Right lobe of liver (tissue), 6 donors: ENCODE measurements at regions not wholly inside any gene's neighbourhood (a gene's known extent, or its start where the extent isn't known, plus 50 kb on each side); places are given as distances from the start of the nearest gene placed in this dataset.

Experiments used
- ATAC-seq, 4 donors: fragments of 200-7000 bp; cut with Tn5 transposase; one replicate each; pipeline ENCODE4 v1.9.1; 2020; ENCODE audit warnings: mild to moderate bottlenecking in 4 of 4, moderate library complexity in 4 of 4
- DNase-seq, 3 donors: peaks; one replicate each; pipeline ENCODE4 v3.0.0-alpha.2; 2020
- H3K27ac ChIP-seq, 3 donors: fragments of 200-600 bp; one replicate each; pipeline ENCODE4 v1.8.0; 2022
- H3K27me3 ChIP-seq, 2 donors: fragments of 200-600 bp; one replicate each; pipeline ENCODE4 v1.8.0; 2022
- H3K36me3 ChIP-seq, 4 donors: fragments of 200-600 bp; sonication (generic) in 1 of 4; one replicate each; pipeline versions ENCODE4 v1.5.1 to v1.8.0; 2017 to 2022; ENCODE audit warnings: control low read depth in 1 of 4
- H3K4me1 ChIP-seq, 4 donors: fragments of 200-600 bp; sonication (generic) in 1 of 4; one replicate each; pipeline versions ENCODE4 v1.5.1 to v1.8.0; 2017 to 2022; ENCODE audit warnings: control low read depth in 1 of 4
- H3K4me3 ChIP-seq, 3 donors: fragments of 200-600 bp; one replicate each; pipeline ENCODE4 v1.8.0; 2022
- H3K9me3 ChIP-seq, 4 donors: fragments of 200-600 bp; sonication (generic) in 1 of 4; one replicate each; pipeline versions ENCODE4 v1.5.1 to v1.8.0; 2017 to 2022; ENCODE audit warnings: control low read depth in 1 of 4
- POLR2A ChIP-seq: fragments of 450-650 bp; IDR thresholded peaks from one replicate; pipeline ENCODE4 v1.6.1; 2017; ENCODE audit warnings: antibody characterized with exemption, mild to moderate bottlenecking
- WGBS: methylation state at CpG from one replicate; pipeline ENCODE4 v1.1.6; 2018; ENCODE audit warnings: low coverage, low lambda C conversion rate; ENCODE audit not compliant: insufficient coverage; ENCODE audit errors: missing lambda C conversion rate; 5-methylcytosine and 5-hydroxymethylcytosine counted together
- intact Hi-C, 2 donors: fragments of 100-400 bp; cut with DNase I; formaldehyde crosslinking; loops; one replicate each; pipeline versions ENCODE4 v1.11.2 to v1.14.1; 2022
- TF ChIP-seq, protein P1 (sequence below), 4 donors: fragments of 200-600 bp in 3 of 4; fragments of 450-650 bp in 1 of 4; IDR thresholded peaks; one replicate each; pipeline versions ENCODE4 v1.5.1 to v1.8.0; 2016 to 2022; ENCODE audit warnings: antibody characterized with exemption in 4 of 4, mild to moderate bottlenecking in 2 of 4
- donor health status: DM: no; HTN: yes; CAD: no.
- donor health status: DM: no; HTN: no; CAD: no.
- donor health status: DM: no; HTN: no; CAD: no.
- donor health status: DM: no; HTN: yes; CAD: no.
- donor health status: DM: no; HTN: yes; CAD: no.

DNA sequence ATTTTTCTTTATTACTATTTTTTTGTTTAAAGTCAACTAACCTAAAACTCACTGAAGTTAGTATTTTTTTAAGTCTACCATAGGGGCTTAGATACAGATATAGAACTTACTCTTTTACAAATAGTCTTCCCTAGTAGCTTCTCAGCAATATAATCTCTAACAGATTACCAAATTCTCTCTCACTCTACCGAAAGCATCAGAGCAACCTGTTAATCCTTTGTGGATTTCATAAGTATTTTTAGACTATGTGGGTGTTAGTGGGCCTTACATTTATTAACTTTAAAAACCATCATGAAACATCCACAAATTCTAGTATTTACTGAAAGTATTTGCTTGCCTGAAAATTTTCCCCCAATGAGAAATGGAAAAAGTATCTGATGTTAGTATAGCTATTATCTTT lies 84.6 kb upstream of the TFPI start:
- no peak overlapping the region for H3K4me3 ChIP-seq
- TF ChIP-seq, protein P1, sequence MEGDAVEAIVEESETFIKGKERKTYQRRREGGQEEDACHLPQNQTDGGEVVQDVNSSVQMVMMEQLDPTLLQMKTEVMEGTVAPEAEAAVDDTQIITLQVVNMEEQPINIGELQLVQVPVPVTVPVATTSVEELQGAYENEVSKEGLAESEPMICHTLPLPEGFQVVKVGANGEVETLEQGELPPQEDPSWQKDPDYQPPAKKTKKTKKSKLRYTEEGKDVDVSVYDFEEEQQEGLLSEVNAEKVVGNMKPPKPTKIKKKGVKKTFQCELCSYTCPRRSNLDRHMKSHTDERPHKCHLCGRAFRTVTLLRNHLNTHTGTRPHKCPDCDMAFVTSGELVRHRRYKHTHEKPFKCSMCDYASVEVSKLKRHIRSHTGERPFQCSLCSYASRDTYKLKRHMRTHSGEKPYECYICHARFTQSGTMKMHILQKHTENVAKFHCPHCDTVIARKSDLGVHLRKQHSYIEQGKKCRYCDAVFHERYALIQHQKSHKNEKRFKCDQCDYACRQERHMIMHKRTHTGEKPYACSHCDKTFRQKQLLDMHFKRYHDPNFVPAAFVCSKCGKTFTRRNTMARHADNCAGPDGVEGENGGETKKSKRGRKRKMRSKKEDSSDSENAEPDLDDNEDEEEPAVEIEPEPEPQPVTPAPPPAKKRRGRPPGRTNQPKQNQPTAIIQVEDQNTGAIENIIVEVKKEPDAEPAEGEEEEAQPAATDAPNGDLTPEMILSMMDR (IDR thresholded peaks at IDR 0.05): no peak
- no peak for TF ChIP-seq POLR2A
- no peaks in the 10 kb centered on the region for H3K4me1 ChIP-seq
- no peak for ATAC-seq
- WGBS: 58% methylated on average over 1 of the region's 1 CpG
- no peak overlapping the region for H3K27ac ChIP-seq
- H3K9me3 ChIP-seq: no peaks in the 10 kb centered on the region
- intact Hi-C loops: no loop called here
- H3K27me3 ChIP-seq: peaks cover 0 to 3% of the 10 kb centered on the region in 2 donors
- DNase-seq: no peak
- H3K36me3 ChIP-seq: no peaks in the 10 kb centered on the region

DNA sequence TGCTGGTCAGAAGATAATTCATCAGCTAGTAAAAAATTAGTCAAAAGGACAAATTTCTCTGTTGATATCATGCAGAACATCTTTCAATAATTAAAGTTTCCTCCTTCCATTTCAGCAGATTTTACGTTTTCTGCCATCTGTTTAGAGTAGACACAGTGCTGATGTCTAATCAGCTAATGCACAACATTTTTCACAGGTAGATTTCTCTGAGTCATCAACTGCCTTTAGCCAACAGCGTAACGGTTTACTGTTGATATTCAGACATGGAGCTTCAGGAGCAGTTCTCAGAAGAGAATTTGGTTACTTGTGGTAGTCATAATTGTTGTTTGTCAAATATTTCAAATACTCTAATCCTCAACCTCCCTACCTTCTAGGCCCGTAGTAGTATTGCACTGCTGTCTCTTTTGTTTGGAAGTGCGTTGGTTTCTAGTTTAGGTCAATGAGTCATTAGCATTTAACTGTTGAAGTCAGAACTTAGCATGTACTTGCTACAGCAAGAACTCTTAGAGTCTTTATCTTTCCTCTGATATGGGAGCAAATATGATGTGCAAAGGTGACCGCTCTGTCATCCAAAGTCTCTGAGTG lies 86.8 kb upstream of the TFPI start:
- intact Hi-C loops: no loop called here
- ATAC-seq (no peak), DNase-seq (no peak)
- Histone ChIP-seq H3K36me3 (no peaks in the 10 kb centered on the region), H3K4me3 (no peak overlapping the region), H3K27ac (no peak overlapping the region), H3K9me3 (no peaks in the 10 kb centered on the region), H3K27me3 (peaks cover 0 to 3% of the 10 kb centered on the region in 2 donors), H3K4me1 (no peaks in the 10 kb centered on the region)
- 66% methylated on average over 6 of the region's 6 CpGs for WGBS
- TF ChIP-seq, protein P1 (IDR thresholded peaks at IDR 0.05): no peak
- no peak for TF ChIP-seq POLR2A

DNA sequence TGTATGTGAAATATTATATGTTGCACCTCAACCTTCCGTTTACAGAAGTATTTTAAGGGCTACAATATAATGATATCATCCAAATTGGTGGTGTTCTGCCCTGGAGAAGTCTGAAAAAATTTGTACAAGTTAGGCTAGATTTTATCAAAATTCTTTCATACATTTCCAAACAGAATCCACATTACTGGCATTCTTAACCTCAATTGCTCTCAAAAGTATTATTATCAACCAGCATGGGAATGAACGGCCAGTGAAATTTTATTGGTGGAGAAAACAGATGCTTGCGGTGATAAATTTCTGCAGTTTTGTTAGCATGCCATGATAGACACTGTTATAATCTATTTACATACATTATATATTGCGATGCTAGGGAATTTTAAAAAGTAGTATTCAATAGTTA lies 88.3 kb upstream of the TFPI start:
- intact Hi-C loops: no loop called here
- no peak for DNase-seq
- no peak overlapping the region for H3K27ac ChIP-seq
- 62% methylated on average over 4 of the region's 4 CpGs for WGBS
- peaks cover 0 to 3% of the 10 kb centered on the region in 2 donors for H3K27me3 ChIP-seq
- no peaks in the 10 kb centered on the region for H3K36me3 ChIP-seq
- no peak overlapping the region for H3K4me3 ChIP-seq
- no peaks in the 10 kb centered on the region for H3K4me1 ChIP-seq
- H3K9me3 ChIP-seq: no peaks in the 10 kb centered on the region
- ATAC-seq: no peak
- TF ChIP-seq, protein P1 (IDR thresholded peaks at IDR 0.05): no peak
- no peak for TF ChIP-seq POLR2A

DNA sequence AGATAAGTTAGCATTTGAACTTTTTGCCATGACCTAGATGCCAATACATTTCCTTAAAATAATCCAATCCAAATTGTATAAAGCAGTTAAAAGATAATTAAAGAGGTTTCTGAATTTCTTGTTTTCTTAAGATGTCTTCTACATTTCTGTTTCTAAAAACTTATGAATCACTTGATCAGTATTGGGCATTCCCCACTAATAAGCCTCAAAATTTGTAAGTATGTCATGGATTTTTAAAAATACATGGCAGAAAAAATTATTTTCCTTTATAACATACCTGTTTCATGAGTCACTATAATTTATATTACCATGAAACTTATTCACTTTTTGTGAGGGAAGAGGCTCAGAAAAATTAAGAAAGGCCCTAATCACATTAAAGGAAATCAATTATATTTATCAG lies 90.3 kb upstream of the TFPI start:
- peaks cover 0 to 3% of the 10 kb centered on the region in 2 donors for H3K27me3 ChIP-seq
- H3K9me3 ChIP-seq: no peaks in the 10 kb centered on the region
- no peaks in the 10 kb centered on the region for H3K4me1 ChIP-seq
- H3K36me3 ChIP-seq: no peaks in the 10 kb centered on the region
- H3K4me3 ChIP-seq: no peak overlapping the region
- ATAC-seq (no peak), DNase-seq (no peak)
- no peak overlapping the region for H3K27ac ChIP-seq
- intact Hi-C loops: no loop called here
- no peak for TF ChIP-seq POLR2A
- TF ChIP-seq, protein P1 (IDR thresholded peaks at IDR 0.05): no peak

DNA sequence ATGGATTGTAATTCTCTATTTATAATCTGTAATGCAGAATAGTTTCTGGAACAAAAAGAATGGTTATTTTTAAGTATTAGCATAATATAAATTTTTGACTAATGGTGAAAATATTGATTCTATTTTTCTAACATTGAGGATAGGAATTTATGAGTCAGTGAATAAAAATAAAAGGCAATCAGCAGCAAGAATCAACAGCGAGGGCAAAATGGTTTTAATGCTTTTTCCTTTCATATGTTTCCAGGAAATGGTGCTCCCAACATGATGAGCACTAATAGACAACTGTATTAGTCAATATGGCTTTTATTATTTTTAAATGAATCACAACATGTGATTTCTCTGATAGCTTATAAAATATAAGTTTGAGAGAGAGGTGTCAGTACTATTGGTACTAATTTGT lies 90.7 kb upstream of the TFPI start:
- Histone ChIP-seq H3K4me3 (no peak overlapping the region), H3K27ac (no peak overlapping the region), H3K4me1 (no peaks in the 10 kb centered on the region), H3K9me3 (no peaks in the 10 kb centered on the region), H3K27me3 (peaks cover 0 to 3% of the 10 kb centered on the region in 2 donors), H3K36me3 (no peaks in the 10 kb centered on the region)
- intact Hi-C loops: no loop called here
- TF ChIP-seq POLR2A: no peak
- 83% methylated on average over 1 of the region's 1 CpG for WGBS
- ATAC-seq (no peak), DNase-seq (no peak)
